Neural cell (in vitro differentiated cells): ENCODE measurements at regions not wholly inside any gene's neighbourhood (a gene's known extent, or its start where the extent isn't known, plus 50 kb on each side); places are given as distances from the start of the nearest gene placed in this dataset.

Experiments used
- H2AFZ ChIP-seq: fragments of 200-600, 300-800 bp; sonication (generic), shearing (Covaris generic); 2 replicates; pipeline ENCODE4 v1.6.0; 2014; ENCODE audit warnings: low read depth, mild to moderate bottlenecking, antibody characterized with exemption, low read length, moderate library complexity
- H3F3A ChIP-seq: fragments of 200-600 bp; shearing (Covaris generic); 2 replicates; pipeline ENCODE4 v1.6.1; 2016; ENCODE audit warnings: mild to moderate bottlenecking, moderate library complexity, mixed read lengths, antibody characterized with exemption, low read length; ENCODE audit not compliant: insufficient read depth, poor library complexity, severe bottlenecking
- H3K27ac ChIP-seq: fragments of 200-600, 300-800 bp; sonication (generic), shearing (Covaris generic); 2 replicates; pipeline ENCODE4 v1.5.1; 2014; ENCODE audit warnings: mild to moderate bottlenecking, low read length, moderate library complexity
- H3K27me3 ChIP-seq: fragments of 300-800, 200-600 bp; sonication (generic), shearing (Covaris generic); 2 replicates; pipeline ENCODE4 v1.6.0; 2014; ENCODE audit warnings: mild to moderate bottlenecking, low read depth, low read length, moderate library complexity; ENCODE audit not compliant: insufficient read depth
- H3K36me3 ChIP-seq: fragments of 300-800, 200-600 bp; sonication (generic), shearing (Covaris generic); 2 replicates; pipeline ENCODE4 v1.5.1; 2014; ENCODE audit warnings: mild to moderate bottlenecking, antibody characterized with exemption, low read length, moderate library complexity; ENCODE audit not compliant: insufficient read depth
- H3K4me2 ChIP-seq: fragments of 300-800, 200-600 bp; sonication (generic), shearing (Covaris generic); 2 replicates; pipeline ENCODE4 v1.6.0; 2014; ENCODE audit warnings: mild to moderate bottlenecking, low read length
- H3K4me3 ChIP-seq: fragments of 300-800, 200-600 bp; sonication (generic), shearing (Covaris generic); 2 replicates; pipeline ENCODE4 v1.5.1; 2014; ENCODE audit warnings: mild to moderate bottlenecking, low read length, moderate library complexity
- H3K79me2 ChIP-seq: fragments of 200-600 bp; shearing (Covaris generic); replicated peaks from 2 replicates; pipeline ENCODE4 v1.6.0; 2014; ENCODE audit warnings: mild to moderate bottlenecking, low read length, moderate library complexity; ENCODE audit not compliant: insufficient read depth
- H3K9ac ChIP-seq: fragments of 300-800, 200-600 bp; sonication (generic), shearing (Covaris generic); 2 replicates; pipeline ENCODE4 v1.6.1; 2016; ENCODE audit warnings: mild to moderate bottlenecking, low read length, mixed read lengths
- H3K9me2 ChIP-seq: fragments of 200-600 bp; shearing (Covaris generic); 2 replicates; pipeline ENCODE4 v1.6.1; 2016; ENCODE audit warnings: mild to moderate bottlenecking, low read length, mixed read lengths; ENCODE audit not compliant: insufficient read depth
- H3K9me3 ChIP-seq: fragments of 200-600, 300-800 bp; sonication (generic), shearing (Covaris generic); 2 replicates; pipeline ENCODE4 v1.6.1; 2016; ENCODE audit warnings: mild to moderate bottlenecking, mixed run types, low read length, moderate library complexity, mixed read lengths
- H4K20me1 ChIP-seq: fragments of 200-600 bp; shearing (Covaris generic); 2 replicates; pipeline ENCODE4 v1.6.1; 2016; ENCODE audit warnings: mild to moderate bottlenecking, mixed run types; ENCODE audit not compliant: insufficient read depth
- EP300 ChIP-seq: fragments of 450-650 bp; conservative IDR thresholded peaks from 2 replicates; pipeline ENCODE4 v1.6.1; 2014; ENCODE audit warnings: antibody characterized with exemption, mild to moderate bottlenecking, moderate library complexity; ENCODE audit not compliant: poor library complexity, severe bottlenecking
- EZH2 ChIP-seq: fragments of 200-600, 300-800 bp; shearing (Covaris generic), sonication (generic); IDR thresholded peaks from 2 replicates; pipeline ENCODE4 v1.6.1; 2014; ENCODE audit warnings: antibody characterized with exemption, low read length, borderline replicate concordance, mild to moderate bottlenecking; ENCODE audit not compliant: insufficient read depth, poor library complexity, severe bottlenecking
- MXI1 ChIP-seq: fragments of 450-650 bp; conservative IDR thresholded peaks from 2 replicates; pipeline ENCODE4 v1.6.1; 2014; ENCODE audit warnings: antibody characterized with exemption, mild to moderate bottlenecking; ENCODE audit not compliant: poor library complexity, severe bottlenecking
- POLR2AphosphoS5 ChIP-seq: IDR thresholded peaks from 2 replicates; pipeline ENCODE4 v1.6.1; 2012
- RAD21 ChIP-seq: fragments of 450-650 bp; conservative IDR thresholded peaks from 2 replicates; pipeline ENCODE4 v1.6.1; 2014; ENCODE audit warnings: antibody characterized with exemption, mild to moderate bottlenecking, moderate library complexity
- SMC3 ChIP-seq: fragments of 450-650 bp; conservative IDR thresholded peaks from 2 replicates; pipeline ENCODE4 v1.6.1; 2014; ENCODE audit warnings: antibody characterized with exemption, mild to moderate bottlenecking, moderate library complexity; ENCODE audit not compliant: poor library complexity
- TAF1 ChIP-seq: IDR thresholded peaks from 2 replicates; pipeline ENCODE4 v1.6.1; 2012; ENCODE audit warnings: low read depth
- TF ChIP-seq, protein P1 (sequence below): fragments of 450-650 bp; IDR thresholded peaks from 2 replicates; pipeline ENCODE4 v1.5.1; 2014; ENCODE audit warnings: antibody characterized with exemption, mild to moderate bottlenecking, moderate library complexity; ENCODE audit not compliant: poor library complexity, severe bottlenecking
- TF ChIP-seq, protein P2 (sequence below): IDR thresholded peaks from 2 replicates; pipeline ENCODE4 v1.6.1; 2012; ENCODE audit warnings: borderline replicate concordance

DNA sequence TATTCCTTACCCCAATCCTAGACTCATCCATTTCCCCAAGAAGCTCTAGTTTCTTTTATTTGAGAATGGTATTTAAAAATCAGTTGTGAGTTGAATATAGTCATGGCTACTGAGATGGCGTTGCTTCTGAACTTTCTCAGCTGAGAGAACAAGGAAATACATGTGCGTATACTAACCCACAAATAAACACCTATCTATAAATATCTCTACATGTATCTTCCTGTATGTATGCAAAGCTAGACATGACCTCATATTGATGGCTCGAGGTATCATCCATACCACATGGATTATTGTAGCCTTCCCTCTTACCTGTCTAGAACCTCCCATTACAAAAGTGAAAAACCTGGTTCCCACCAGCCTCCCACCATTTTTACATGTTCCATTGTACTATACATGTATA, 141.0 kb downstream of the UFM1 start:
- Histone ChIP-seq H3K9me2 (no peaks in the 10 kb centered on the region), H4K20me1 (no peaks in the 10 kb centered on the region), H3K4me2 (no peak overlapping the region), H3K27me3 (no peaks in the 10 kb centered on the region), H2AFZ (no peak overlapping the region), H3K4me3 (no peak overlapping the region), H3K9me3 (no peaks in the 10 kb centered on the region), H3F3A (no peaks in the 10 kb centered on the region), H3K9ac (no peak overlapping the region), H3K27ac (no peak overlapping the region), H3K79me2 (no peaks in the 10 kb centered on the region), H3K36me3 (no peaks in the 10 kb centered on the region)
- TF ChIP-seq, protein P1, sequence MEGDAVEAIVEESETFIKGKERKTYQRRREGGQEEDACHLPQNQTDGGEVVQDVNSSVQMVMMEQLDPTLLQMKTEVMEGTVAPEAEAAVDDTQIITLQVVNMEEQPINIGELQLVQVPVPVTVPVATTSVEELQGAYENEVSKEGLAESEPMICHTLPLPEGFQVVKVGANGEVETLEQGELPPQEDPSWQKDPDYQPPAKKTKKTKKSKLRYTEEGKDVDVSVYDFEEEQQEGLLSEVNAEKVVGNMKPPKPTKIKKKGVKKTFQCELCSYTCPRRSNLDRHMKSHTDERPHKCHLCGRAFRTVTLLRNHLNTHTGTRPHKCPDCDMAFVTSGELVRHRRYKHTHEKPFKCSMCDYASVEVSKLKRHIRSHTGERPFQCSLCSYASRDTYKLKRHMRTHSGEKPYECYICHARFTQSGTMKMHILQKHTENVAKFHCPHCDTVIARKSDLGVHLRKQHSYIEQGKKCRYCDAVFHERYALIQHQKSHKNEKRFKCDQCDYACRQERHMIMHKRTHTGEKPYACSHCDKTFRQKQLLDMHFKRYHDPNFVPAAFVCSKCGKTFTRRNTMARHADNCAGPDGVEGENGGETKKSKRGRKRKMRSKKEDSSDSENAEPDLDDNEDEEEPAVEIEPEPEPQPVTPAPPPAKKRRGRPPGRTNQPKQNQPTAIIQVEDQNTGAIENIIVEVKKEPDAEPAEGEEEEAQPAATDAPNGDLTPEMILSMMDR: no peak
- TF ChIP-seq MXI1: no peak
- no peak for TF ChIP-seq EP300
- TF ChIP-seq EZH2: no peak
- TF ChIP-seq, protein P2, sequence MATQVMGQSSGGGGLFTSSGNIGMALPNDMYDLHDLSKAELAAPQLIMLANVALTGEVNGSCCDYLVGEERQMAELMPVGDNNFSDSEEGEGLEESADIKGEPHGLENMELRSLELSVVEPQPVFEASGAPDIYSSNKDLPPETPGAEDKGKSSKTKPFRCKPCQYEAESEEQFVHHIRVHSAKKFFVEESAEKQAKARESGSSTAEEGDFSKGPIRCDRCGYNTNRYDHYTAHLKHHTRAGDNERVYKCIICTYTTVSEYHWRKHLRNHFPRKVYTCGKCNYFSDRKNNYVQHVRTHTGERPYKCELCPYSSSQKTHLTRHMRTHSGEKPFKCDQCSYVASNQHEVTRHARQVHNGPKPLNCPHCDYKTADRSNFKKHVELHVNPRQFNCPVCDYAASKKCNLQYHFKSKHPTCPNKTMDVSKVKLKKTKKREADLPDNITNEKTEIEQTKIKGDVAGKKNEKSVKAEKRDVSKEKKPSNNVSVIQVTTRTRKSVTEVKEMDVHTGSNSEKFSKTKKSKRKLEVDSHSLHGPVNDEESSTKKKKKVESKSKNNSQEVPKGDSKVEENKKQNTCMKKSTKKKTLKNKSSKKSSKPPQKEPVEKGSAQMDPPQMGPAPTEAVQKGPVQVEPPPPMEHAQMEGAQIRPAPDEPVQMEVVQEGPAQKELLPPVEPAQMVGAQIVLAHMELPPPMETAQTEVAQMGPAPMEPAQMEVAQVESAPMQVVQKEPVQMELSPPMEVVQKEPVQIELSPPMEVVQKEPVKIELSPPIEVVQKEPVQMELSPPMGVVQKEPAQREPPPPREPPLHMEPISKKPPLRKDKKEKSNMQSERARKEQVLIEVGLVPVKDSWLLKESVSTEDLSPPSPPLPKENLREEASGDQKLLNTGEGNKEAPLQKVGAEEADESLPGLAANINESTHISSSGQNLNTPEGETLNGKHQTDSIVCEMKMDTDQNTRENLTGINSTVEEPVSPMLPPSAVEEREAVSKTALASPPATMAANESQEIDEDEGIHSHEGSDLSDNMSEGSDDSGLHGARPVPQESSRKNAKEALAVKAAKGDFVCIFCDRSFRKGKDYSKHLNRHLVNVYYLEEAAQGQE: no peak
- TF ChIP-seq POLR2AphosphoS5: no peak
- no peak for TF ChIP-seq RAD21
- TF ChIP-seq SMC3: no peak
- TF ChIP-seq TAF1: no peak

DNA sequence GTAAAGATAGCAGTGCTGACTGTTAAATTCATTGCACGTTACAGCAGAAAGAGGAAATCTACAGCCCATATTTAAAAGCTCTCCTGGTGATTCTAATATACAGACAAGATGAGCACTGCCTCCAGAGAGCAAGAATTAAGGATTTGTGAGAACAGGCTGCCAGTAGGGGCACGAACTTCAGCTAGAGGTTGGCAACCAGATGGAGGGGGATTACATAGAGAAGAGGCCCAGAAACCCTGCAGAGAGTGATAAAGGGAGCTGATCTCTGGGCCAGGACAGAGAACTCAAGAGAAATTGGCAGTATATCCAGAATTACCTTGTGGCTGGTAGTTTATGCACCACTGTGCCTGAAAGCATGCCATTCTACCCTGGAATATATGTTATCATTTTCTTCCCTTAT, 144.8 kb downstream of the UFM1 start:
- H3K9me3 ChIP-seq: peaks cover 7% of the 10 kb centered on the region
- no peak overlapping the region for H3K9ac ChIP-seq
- H3F3A ChIP-seq: no peaks in the 10 kb centered on the region
- no peak overlapping the region for H3K4me3 ChIP-seq
- no peaks in the 10 kb centered on the region for H3K79me2 ChIP-seq
- H3K27ac ChIP-seq: no peak overlapping the region
- no peaks in the 10 kb centered on the region for H3K36me3 ChIP-seq
- H3K9me2 ChIP-seq: no peaks in the 10 kb centered on the region
- H3K27me3 ChIP-seq: no peaks in the 10 kb centered on the region
- TF ChIP-seq POLR2AphosphoS5 (no peak), EZH2 (no peak), EP300 (no peak), TAF1 (no peak), MXI1 (no peak), RAD21 (no peak), SMC3 (no peak)
- TF ChIP-seq, protein P2: no peak
- TF ChIP-seq, protein P1: no peak
- H3K4me2 ChIP-seq: no peak overlapping the region
- H4K20me1 ChIP-seq: no peaks in the 10 kb centered on the region
- no peak overlapping the region for H2AFZ ChIP-seq
